HG03064 (cell line): ENCODE measurements at regions not wholly inside any gene's neighbourhood (a gene's known extent, or its start where the extent isn't known, plus 50 kb on each side); places are given as distances from the start of the nearest gene placed in this dataset.
"Not testable (repeated sequence)": the region's sequence is repeated elsewhere in the genome, so short reads cannot be mapped to it uniquely, and the experiment has no call there.

Experiments
- ATAC-seq: cut with Tn5 transposase; IDR thresholded peaks from one replicate; pipeline ENCODE4 v1.9.1; 2021; ENCODE audit warnings: low read depth; ENCODE audit not compliant: unreplicated experiment

DNA sequence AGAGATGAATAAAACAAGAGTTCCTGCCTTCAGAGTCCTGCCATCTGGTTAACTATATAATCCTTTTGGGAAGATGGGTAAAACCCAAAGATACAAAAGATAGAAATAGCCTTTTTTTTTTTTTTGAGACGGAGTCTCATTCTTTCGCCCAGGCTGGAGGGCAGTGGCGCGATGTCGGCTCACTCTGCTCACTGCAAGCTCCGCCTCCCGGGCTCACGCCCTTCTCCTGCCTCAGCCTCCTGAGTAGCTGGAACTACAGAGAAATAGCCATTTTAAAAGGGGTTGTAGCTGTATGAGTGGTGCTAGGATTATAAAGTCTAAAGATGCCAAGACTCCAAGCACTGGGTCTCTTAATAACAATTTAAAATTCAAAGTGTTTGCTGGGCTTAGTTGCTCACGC is 97.2 kb downstream of the KDR start:
- ATAC-seq, result no peak

DNA sequence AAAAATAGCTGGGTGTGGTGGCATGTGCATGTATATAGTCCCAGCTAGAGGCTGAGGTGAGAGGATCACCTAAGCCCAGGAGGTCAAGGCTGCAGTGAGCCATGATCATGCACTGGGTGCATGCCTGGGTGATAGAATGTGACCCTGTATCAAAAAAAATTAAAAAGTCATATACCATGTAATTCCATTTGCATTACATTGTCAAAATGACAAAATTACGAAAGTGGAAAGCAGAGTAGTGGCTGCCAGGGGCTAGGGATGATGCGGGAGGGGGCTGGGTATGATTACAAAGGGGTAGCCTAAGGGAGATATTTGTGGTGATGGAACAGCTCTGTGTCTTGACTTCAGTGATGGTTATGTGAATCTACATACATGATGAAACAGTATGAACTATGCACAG is 97.8 kb downstream of the KDR start:
- no peak for ATAC-seq

DNA sequence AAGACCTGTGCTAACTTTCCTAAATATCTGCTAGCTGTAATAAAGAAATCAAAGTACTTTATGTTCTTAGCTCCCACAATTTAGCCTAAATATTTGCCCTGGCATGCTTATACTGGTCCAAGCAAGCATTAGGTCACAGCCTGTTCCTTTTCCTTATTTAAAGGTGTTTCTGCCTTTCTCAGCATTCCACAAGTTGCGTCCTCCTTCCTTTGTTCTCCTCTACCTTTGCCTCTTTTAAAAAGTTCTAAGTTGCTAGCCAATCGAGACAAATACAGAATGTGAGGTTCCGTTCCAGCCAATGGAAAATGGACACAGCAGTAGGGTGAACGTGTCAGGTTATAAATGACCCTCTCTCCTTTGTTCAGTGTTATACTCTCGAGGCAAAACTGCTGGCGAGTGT is 99.9 kb downstream of the KDR start:
- ATAC-seq, result not testable (repeated sequence)

DNA sequence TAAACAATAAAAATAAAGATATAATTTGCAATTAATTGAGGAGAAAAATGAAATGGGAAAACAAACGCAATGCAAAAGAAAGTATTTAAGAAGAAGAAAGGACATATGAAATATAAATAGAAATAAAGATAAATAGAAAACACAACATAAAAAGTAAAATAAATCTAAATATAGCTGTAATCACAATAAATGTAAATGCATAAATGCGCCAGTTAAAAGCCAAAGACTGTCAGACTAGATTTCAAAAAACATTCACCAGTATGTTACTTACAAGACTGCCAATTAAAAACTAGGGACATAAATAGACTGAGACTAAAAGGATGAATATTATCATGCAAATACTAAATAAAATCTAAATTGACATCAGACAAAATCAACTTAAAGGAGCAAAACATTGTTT is 102.4 kb downstream of the KDR start:
- ATAC-seq, result no peak

DNA sequence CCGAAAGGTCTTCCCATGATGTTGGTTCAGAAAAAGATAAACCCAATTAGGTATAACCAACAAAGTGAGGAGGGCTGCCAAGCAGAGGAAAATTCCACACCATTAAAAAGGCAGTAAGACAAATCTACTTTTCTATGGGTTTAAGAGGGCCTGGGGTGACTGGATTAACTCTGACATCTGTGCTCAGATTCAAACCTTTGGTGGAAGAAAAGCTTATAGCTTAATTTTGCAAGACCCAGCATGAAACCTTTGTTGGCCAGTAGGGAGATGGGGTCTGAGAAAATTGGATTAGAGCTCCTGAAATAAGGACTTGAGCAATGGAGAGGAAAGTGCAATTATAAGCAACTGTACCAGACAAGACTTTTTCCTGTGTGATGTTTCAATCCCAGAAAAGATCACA is 104.2 kb downstream of the KDR start:
- ATAC-seq, result no peak

DNA sequence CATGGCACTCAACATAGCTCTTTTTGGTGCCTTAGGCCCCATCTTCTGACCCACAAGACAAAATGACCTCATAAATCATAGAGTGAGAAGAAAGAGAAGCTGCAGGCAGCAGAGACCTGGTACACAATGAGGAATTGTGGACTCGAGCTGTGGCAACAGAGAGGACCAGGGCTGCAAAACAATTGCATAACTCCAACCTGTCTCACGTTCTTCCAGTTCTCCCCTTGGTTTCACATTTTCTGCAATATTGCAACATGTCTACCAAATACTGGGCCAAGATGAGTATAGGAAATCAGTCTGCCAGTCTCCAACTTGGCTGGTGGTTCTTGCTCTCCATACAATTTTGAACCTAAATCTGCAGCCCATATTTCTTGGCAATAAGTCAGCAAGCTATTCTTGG is 105.3 kb downstream of the KDR start:
- ATAC-seq, result no peak

DNA sequence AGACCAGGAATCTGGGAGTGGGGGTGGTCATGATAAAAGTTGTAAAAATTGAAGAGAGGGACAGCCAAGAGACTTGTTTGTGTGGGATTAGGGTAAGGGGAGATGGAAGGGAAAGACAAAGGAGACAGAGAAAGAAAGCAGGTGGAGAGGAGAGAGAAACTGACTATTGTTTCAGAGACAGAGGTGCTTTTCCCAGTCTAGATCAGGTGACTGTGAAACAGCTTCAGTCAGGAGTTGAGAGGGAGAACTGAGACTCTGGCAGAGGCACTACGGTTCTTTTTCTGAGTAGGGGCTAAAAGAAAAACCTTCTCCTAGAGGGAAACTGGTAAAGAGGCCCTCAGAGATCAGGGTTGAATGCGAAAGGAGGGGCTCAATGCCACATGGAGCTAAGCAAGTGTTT is 106.4 kb downstream of the KDR start:
- ATAC-seq, result no peak

DNA sequence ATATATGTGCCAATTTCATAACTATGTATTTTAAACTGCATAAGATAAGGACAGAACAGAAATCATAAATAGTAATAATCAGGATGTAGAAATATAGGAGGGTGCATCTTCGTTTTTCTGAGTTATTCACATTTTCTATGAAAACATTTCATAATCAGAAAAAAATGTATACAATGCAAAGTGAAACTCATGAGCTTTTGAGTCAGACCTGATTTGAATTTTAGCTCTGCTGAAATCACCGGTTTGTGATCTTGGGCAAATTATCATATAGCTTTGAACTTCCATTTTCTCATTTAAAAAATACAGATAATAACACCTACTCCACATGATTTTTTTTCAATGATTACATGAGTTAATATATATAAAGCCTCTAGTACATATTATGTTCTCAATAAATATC is 106.9 kb downstream of the KDR start:
- no peak for ATAC-seq

DNA sequence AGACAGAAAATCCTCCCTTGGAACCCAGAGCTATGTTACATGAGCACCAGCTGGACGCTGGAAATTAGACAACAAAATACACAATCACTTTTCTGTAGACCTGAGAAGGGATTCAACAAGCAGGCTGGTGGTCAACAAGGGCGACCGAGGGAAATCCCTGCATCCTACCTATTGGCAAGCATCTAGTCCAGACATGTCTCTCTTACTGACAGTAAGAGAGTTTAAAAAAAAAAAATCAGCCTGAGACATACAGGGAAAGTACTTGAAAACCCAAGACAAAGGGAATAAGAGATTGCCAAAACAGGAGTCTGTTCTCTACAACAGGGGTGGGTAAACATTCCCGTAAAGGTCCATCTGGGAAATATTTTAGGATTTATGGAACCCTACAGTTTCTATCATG is 108.0 kb downstream of the KDR start:
- ATAC-seq, result no peak

DNA sequence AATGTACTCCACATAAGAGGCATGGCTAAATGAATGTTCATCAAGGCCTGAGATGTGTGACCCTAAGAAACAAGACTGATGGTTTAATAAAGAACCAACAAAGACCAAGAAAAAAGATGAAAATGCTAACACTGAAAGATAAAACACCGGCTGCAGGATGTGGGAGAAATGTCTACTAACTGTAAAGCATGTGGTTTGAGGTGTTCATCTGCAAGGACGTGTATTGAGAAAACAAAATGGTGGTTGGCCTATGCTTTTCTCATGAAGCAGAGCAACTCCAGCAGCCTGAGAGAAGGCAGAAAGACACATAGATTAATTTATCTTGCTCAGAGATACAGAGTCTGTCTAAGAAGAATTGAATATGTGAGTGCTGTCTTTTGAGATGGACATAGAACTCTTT is 109.3 kb downstream of the KDR start:
- no peak for ATAC-seq

DNA sequence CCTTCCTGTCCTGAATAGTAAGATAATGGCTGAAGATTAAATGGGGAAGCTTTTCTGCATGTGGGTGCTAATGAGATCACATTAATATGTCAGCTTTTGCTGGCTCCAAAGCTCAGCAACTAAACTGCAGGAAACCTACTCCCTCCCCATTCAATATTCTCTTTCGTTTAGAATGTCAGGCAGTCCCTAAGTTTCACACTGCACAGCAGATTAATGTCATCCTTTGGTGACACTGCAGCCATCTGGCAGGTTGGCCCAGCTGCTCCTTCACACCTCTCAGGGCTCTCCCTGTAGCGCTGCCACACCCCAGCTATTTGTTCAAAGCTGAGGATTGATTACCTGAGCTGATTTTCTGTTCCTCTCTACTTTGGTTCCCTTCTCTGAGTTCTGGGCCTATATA is 110.5 kb downstream of the KDR start:
- ATAC-seq, result no peak

DNA sequence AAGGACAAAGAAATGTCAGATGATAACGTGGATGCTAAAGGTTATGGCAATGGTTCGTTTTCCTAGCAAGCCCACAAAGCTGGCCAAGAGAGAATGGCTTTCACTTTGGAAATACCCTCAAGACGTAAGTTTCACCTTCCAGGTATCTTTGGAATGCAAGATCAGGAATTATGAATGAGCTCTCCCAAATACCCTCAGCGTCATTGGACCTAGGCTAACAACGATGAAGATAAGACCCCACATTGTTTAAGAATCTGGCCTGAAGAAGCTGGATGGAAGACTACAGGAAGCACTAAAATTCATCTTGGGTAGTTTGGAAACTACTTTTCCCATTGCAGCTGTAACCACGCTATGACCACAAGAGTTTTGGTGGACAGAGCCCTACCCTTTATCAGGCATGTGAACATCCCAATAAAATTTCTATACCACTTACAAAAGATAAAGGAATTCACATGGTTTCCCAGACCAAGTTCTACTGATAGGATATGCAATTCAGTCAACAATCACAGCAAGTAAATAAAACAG is 111.9 kb downstream of the KDR start:
- no peak for ATAC-seq

DNA sequence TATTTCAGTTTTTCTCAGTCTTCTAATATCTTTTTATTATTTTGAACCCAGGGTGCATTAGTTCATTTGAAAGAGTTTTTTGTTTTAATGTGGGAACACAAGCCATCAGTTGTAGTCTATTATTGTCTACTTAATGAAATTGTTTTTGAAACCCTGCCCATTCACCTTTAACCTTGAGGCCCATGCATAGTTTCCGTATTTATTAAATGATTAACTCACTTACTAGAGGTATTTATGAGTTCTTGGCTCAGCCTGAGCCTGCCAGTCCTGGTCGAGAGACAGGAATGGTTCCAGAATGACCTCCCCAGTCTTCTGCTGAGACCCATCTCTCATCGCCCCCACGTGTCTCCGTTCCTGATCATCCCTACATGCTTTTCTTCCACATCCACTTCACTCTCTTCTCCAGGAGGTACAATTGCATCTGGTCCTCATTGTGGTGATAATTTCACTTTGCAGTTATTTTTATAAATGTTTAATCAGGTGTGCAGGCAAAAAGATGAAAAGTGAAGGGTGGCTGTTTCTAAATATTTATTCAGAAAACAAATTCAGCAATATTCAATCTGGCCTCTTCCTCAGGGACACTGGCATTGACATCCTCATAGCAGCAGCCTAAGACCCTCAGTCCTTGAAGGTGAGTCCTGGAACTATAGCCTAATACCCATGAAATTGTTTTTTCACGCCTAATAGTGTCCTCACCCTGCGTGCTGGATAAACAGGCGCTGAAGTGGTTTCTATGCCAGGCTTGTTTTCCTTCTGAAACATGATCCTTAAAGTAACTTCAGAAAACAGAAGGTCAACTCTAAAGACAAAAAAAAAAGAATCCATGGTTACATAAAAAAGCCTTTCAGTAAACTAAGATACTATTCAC is 112.8 kb downstream of the KDR start:
- no peak for ATAC-seq

DNA sequence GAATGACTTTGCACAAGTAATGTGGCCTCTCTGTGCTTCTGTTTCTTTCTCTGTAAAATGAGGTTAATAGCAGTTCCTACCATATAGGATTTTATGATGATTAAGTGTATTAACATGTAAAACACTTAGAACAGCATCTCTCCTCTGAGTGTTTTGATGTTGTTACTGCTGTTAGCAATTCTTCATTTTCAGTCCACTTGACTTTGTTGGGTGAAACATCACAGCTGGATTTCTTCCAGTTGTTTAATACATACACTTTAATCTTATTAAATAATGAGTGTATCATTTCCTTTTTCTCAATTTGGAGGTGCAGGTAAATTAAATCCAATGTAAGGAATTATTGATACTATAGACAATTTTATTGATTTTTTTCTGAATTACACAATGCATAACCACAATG is 113.6 kb downstream of the KDR start:
- no peak for ATAC-seq

DNA sequence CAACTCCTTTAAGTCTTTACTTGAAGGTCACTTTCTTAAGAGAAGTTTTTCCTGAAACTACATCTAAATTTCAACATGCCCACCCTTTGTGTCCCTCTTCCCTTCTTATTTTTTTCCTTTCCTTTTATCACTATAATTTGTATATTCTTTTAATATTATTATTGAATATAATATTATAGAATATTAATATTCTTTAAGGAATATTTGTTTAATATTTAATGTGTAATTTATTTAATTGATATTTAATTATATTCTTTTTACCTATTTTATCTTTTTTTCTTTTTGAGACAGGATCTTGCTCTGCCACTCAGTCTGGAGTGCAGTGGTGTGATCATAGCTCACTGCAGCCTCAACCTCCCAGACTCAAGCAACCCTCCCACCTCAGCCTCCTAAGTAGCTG is 114.8 kb downstream of the KDR start:
- ATAC-seq, result no peak

DNA sequence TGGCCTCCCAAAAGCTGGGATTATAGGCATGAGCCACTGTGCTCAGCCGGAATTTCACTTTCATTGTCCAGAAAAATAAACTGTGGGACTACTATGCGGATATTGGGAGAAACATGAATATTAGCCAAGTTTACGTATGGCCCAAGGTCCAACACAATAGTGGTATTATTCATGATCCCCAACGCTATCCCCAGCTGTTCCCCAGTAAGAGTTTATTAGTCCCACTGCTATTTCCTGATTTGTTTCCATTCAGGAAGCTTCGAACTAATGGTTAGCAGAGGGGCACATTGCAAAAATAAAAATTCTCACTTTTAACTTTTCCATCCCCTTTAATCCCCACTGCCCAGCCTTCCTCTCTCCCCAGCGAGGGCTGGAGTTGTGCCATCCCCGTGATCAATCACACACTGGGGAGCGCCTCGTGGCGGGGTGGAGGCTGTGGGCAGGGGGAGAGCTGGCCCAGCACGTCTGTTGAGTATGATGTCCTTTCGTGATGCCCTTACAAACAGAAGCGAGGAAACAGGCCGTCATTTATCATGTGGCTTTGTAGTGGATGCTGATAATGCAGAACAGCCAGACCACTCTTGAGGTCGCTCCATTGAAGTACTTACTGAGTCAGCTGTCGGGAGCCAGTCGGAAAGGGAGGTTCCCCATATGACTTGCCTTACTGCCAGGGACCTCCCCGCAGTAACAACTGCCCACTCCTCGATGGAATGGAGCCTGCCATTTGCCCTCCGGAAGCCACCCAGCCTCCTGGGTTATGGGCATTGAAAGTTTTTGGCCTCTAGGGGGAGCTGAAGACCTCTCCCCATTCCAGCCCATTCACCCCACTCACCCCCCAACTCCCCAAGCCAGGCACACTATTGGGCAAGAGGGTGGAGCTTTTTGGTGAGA is 117.0 kb downstream of the KDR start:
- ATAC-seq, result no peak

DNA sequence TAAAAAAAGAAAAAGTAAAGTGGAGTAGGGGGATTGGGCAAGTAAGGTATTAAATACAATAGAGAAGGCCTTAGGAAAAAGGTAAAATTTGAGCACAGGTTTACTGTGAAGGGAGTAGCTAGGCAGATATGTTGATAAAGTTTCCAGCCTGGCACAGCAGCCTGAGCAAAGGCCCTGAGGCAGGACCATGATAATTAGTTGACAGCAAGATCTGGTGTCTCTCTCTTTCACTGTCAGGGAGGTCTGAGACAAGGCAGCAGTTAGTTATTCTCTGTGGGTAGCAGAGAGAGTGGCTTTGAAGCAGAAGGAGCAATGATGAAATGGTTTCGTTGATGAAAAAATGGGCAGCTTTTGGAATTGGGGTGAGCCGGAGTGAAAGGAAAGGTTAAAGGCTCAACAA is 119.5 kb downstream of the KDR start:
- no peak for ATAC-seq

DNA sequence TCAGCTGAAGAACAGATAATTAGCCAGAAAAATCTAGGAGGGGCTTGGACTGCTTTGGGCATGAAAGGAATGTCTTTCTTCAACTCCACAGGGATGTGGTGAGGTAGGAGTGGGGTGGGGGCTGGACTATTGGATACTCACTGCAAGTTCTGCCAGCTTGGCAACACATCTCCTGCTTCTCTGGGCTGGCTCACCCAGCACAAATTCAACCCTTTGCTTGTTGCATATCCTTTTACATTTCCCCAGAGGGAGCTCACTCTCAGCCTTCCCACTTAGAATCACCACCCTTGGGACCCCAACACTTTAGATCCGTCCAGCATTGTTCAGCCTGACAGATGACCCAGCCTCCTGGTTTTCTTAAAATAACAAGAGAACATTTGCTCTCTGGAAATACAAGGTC is 120.6 kb downstream of the KDR start:
- no peak for ATAC-seq

DNA sequence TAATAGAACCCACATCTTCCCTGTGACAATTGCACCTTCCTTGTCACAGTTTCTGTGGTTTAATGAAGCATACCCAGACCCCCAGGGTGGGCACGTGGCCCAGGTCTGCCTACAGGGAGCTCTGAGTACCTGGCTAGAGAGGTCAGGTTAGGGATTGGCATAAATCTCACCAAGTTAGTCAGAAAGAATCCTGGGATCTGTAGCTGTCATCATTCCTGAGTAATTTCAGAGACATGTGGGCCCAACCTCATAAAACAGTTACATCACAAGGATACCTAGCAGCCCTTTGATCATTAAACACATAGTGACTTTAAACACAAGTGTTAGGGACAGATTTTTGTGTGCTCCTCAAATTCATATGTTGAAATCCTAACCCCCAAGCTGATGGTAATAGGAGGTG is 123.0 kb downstream of the KDR start:
- no peak for ATAC-seq

DNA sequence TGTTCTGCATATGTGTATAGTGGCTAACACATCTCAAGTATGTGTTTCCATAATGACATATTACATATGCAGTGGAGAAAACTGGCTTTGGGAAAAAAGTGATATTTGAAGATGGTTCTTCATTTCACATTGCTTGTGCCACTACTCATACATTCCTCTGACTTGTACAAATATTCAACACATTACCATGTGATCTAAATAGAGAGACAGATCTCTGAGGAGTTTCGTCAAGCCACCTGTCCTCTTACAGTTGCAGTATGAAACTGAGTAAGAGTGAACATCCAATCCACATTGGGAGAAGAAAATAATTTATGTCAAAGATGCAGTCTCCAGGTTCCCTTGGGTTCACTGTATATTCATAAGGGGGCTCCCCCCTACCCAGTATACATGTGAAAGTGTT is 123.9 kb downstream of the KDR start:
- ATAC-seq, result no peak

DNA sequence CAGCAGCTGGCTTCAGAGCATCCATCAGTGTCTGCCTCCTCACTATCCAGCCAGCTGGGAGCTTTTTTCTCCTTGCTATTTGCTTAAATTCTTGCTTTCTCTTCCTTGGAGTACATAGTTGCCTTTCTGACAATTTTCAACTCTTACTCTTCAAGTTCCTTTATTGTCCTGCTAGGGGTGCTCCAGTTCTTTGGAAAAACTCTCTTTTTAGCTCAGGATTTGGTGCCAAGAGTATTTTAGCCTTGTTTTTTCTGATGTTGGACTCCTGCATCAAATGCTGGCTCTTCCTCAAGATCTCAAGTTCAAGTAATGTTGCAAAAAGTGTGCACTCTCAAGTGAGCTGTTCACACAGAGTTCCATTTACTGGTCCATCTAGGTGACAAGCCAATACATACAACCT is 126.4 kb downstream of the KDR start:
- ATAC-seq, result no peak
